HepG2 (cell line): ENCODE measurements at regions not wholly inside any gene's neighbourhood (a gene's known extent, or its start where the extent isn't known, plus 50 kb on each side); places are given as distances from the start of the nearest gene placed in this dataset.

Source experiments
- ASH2L ChIP-seq: fragments of 300-600, 200-600 bp; sonication (generic); IDR thresholded peaks from 2 replicates; pipeline ENCODE4 v1.7.0; 2017; ENCODE audit warnings: low read depth, mild to moderate bottlenecking, moderate library complexity, mixed read lengths, low read length; ENCODE audit not compliant: insufficient read length
- MAFF ChIP-seq: IDR thresholded peaks from 2 replicates; pipeline ENCODE4 v1.6.1; 2011; ENCODE audit warnings: low read depth, low read length, improper control_type of control experiment
- MIER3 ChIP-seq: IDR thresholded peaks from 2 replicates; pipeline ENCODE4 v1.6.1; 2016; ENCODE audit warnings: missing compliant biosample characterization, borderline replicate concordance
- NR3C1 ChIP-seq: sonication (generic); formaldehyde crosslinking; IDR thresholded peaks from 2 replicates; pipeline ENCODE4 v1.4.0; 2020; ENCODE audit warnings: missing genetic modification reagents
- POLR2A ChIP-seq, 2 experiments: IDR thresholded peaks; 2 replicates each; pipeline ENCODE4 v1.6.1; 2011; ENCODE audit warnings: low read depth in 2 of 2, low read length in 2 of 2, mild to moderate bottlenecking in 1 of 2, moderate library complexity in 1 of 2; ENCODE audit not compliant: insufficient read depth in 1 of 2
- RARG ChIP-seq: sonication (generic); formaldehyde crosslinking; IDR thresholded peaks from 2 replicates; pipeline ENCODE4 v1.4.0; 2020; ENCODE audit warnings: low read depth, mild to moderate bottlenecking, missing genetic modification reagents

DNA sequence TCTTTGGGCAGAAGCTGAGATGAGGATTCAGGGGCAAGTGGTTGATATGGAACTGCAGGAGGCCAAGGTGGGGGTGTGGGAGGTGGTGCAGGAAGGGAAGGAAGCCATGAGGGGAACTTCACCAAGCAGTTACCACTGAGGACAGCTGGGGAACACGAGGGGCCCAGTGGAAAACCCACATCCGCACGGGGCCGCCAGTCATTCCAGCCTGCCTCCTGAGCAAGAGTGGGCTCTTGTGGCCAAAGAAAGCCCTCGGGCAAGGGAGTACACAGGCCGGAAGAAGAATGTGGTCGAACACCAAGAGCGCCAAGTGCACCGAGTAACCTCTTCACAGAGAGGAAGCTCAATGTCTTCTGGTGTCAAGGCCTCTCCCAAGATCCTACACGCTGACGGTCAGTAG lies 252.2 kb upstream of the FOXN3 start:
- TF ChIP-seq POLR2A (IDR thresholded peaks at IDR 0.05; ENCODE audit: insufficient read depth in 1 of 2, low read depth in 2 of 2, low read length in 2 of 2) (no peak), RARG (CRISPR knock-in tag) (no peak), ASH2L (no peak), NR3C1 (CRISPR knock-in tag) (no peak), MAFF (no peak), MIER3 (no peak)
